Pancreas (tissue), 10 donors: ENCODE measurements at regions not wholly inside any gene's neighbourhood (a gene's known extent, or its start where the extent isn't known, plus 50 kb on each side); places are given as distances from the start of the nearest gene placed in this dataset.

Source experiments
- ATAC-seq, 4 donors: fragments of 200-7000 bp; cut with Tn5 transposase; one replicate each; pipeline versions ENCODE4 v1.8.0 to v1.9.1; 2020; ENCODE audit warnings: mild to moderate bottlenecking in 4 of 4, moderate library complexity in 4 of 4
- DNase-seq, 6 donors: peaks; one replicate each; pipeline ENCODE4 v3.0.0-alpha.2; 2020
- FAIRE-seq: peaks from 2 replicates; lab custom pipeline; 2012; peaks lifted over from hg19 to GRCh38; lab: Jason Lieb, UNC
- H3K27ac ChIP-seq, 4 donors: fragments of 200-600 bp; sonication (generic); 1 replicate in 3 of 4; 2 replicates in 1 of 4; pipeline versions ENCODE4 v1.5.0 to v1.8.0; 2020
- H3K27me3 ChIP-seq, 4 donors: fragments of 200-600 bp; one replicate each; pipeline ENCODE4 v1.8.0; 2021
- H3K36me3 ChIP-seq, 3 donors: fragments of 200-600 bp; sonication (generic) in 1 of 3; one replicate each; pipeline versions ENCODE4 v1.5.0 to v1.8.0; 2020 to 2021
- H3K4me1 ChIP-seq, 3 donors: fragments of 200-600 bp; one replicate each; pipeline ENCODE4 v1.8.0; 2021
- H3K4me3 ChIP-seq, 4 donors: fragments of 200-600 bp; sonication (generic) in 2 of 4; one replicate each; pipeline versions ENCODE4 v1.5.0 to v1.8.0; 2020 to 2021
- H3K9me3 ChIP-seq, 4 donors: fragments of 200-600 bp; one replicate each; pipeline ENCODE4 v1.8.0; 2021
- CTCF ChIP-seq, 4 donors: fragments of 200-600 bp; sonication (generic) in 3 of 4; IDR thresholded peaks; one replicate each; pipeline versions ENCODE4 v1.5.0 to v1.8.0; 2021; ENCODE audit warnings: antibody characterized with exemption in 4 of 4
- WGBS, 2 donors: extraction: QIAGEN DNeasy Blood & Tissue Kit; methylation state at CpG; one replicate each; pipeline ENCODE4 v1.1.7; 2013; 5-methylcytosine and 5-hydroxymethylcytosine counted together
- intact Hi-C, 3 donors: fragments of 100-400 bp; cut with DNase I; formaldehyde crosslinking; loops; one replicate each; pipeline versions ENCODE4 v1.11.1 to v1.14.2; 2022
- donor health status: healthy with polysubstance abuse.
- donor health status: DM: no; HTN: no; CAD: no; lungs with moderate emphysema.
- donor health status: DM: no; HTN: no; CAD: no.
- donor health status: control.
- donor health status: control.
- donor health status: Bipolar disorder and iron deficiency.
- donor health status: DM: yes; HTN: yes; CAD: no.
- donor health status: DM: no; HTN: no; CAD: no.
- donor health status: DM: no; HTN: no; CAD: no.
- donor health status: DM: yes; HTN: yes; CAD: no.

GRCh38 chr14:104527857-104528459 lies 51.6 kb upstream of the C14orf180 start:
- 81 to 88% methylated on average over 4 of the region's 4 CpGs for WGBS, 2 donors

GRCh38 chr14:104528496-104528895 lies 51.1 kb upstream of the C14orf180 start:
- no peak for FAIRE-seq
- no peak overlapping the region for H3K27ac ChIP-seq
- H3K27me3 ChIP-seq = no peaks in the 10 kb centered on the region
- H3K4me1 ChIP-seq = no peaks in the 10 kb centered on the region
- no peak for TF ChIP-seq CTCF (IDR thresholded peaks at IDR 0.05)
- no peak overlapping the region for H3K4me3 ChIP-seq
- no peak for ATAC-seq
- no peaks in the 10 kb centered on the region for H3K36me3 ChIP-seq
- DNase-seq = no peak
- WGBS, 2 donors = 74 to 83% methylated on average over 7 of the region's 7 CpGs
- intact Hi-C loops = no loop called here
- no peaks in the 10 kb centered on the region for H3K9me3 ChIP-seq

More at GRCh38 chr14:104527857-104528459, 51.6 kb upstream of the C14orf180 start:
- Histone ChIP-seq H3K27me3 (no peaks in the 10 kb centered on the region), H3K9me3 (no peaks in the 10 kb centered on the region), H3K27ac (no peak overlapping the region), H3K4me3 (no peak overlapping the region), H3K4me1 (no peaks in the 10 kb centered on the region), H3K36me3 (no peaks in the 10 kb centered on the region)
- ATAC-seq = no peak
- TF ChIP-seq CTCF (IDR thresholded peaks at IDR 0.05) = no peak
- no peak for DNase-seq
- intact Hi-C loops = no loop called here
- no peak for FAIRE-seq
